H9 (cell line): ENCODE measurements at regions not wholly inside any gene's neighbourhood (a gene's known extent, or its start where the extent isn't known, plus 50 kb on each side); places are given as distances from the start of the nearest gene placed in this dataset.

Experiments
- DNase-seq: peaks from one replicate; pipeline ENCODE4 v3.0.0-alpha.2; 2017
- H2AFZ ChIP-seq: one replicate; pipeline ENCODE4 v1.6.1; 2013; ENCODE audit warnings: mild to moderate bottlenecking, low read length, control low read depth, moderate library complexity
- H2AK5ac ChIP-seq: 2 replicates; pipeline ENCODE4 v1.6.1; 2013; ENCODE audit warnings: low read length, control low read depth, mixed read lengths; ENCODE audit not compliant: insufficient read length
- H2BK120ac ChIP-seq: one replicate; pipeline ENCODE4 v1.6.1; 2013; ENCODE audit warnings: low read depth, mild to moderate bottlenecking, low read length, control low read depth, inconsistent platforms; ENCODE audit not compliant: poor library complexity, severe bottlenecking
- H2BK12ac ChIP-seq: 2 replicates; pipeline ENCODE4 v1.6.1; 2013; ENCODE audit warnings: low read length, control low read depth, mixed read lengths, low read depth; ENCODE audit not compliant: insufficient read length
- H2BK15ac ChIP-seq: 2 replicates; pipeline ENCODE4 v1.6.1; 2013; ENCODE audit warnings: low read depth, low read length, control low read depth
- H2BK20ac ChIP-seq: one replicate; pipeline ENCODE4 v1.6.1; 2013; ENCODE audit warnings: low read depth, mild to moderate bottlenecking, low read length, control low read depth, inconsistent platforms; ENCODE audit not compliant: poor library complexity, severe bottlenecking
- H2BK5ac ChIP-seq: 2 replicates; pipeline ENCODE4 v1.6.1; 2013; ENCODE audit warnings: low read length, control low read depth, mixed read lengths; ENCODE audit not compliant: insufficient read length
- H3K14ac ChIP-seq: 2 replicates; pipeline ENCODE4 v1.6.1; 2013; ENCODE audit warnings: low read length, control low read depth; ENCODE audit not compliant: insufficient read depth
- H3K18ac ChIP-seq: 2 replicates; pipeline ENCODE4 v1.6.1; 2013; ENCODE audit warnings: low read depth, mild to moderate bottlenecking, mixed read lengths, low read length, control low read depth; ENCODE audit not compliant: insufficient read length
- H3K23ac ChIP-seq: 2 replicates; pipeline ENCODE4 v1.6.1; 2013; ENCODE audit warnings: low read length, control low read depth, mixed read lengths, low read depth; ENCODE audit not compliant: insufficient read length
- H3K23me2 ChIP-seq: 2 replicates; pipeline ENCODE4 v1.6.1; 2013; ENCODE audit warnings: low read depth, mild to moderate bottlenecking, mixed read lengths, low read length, control low read depth; ENCODE audit not compliant: insufficient read length, poor library complexity, severe bottlenecking
- H3K27ac ChIP-seq: 2 replicates; pipeline ENCODE4 v1.5.1; 2013; ENCODE audit warnings: low read length, control low read depth, mixed read lengths, low read depth; ENCODE audit not compliant: insufficient read length
- H3K27me3 ChIP-seq: 2 replicates; pipeline ENCODE4 v1.6.1; 2013; ENCODE audit warnings: low read length, control low read depth, inconsistent platforms; ENCODE audit not compliant: insufficient read depth
- H3K4ac ChIP-seq: 2 replicates; pipeline ENCODE4 v1.6.1; 2013; ENCODE audit warnings: low read depth, mild to moderate bottlenecking, control low read depth, inconsistent platforms, low read length, moderate library complexity
- H3K4me1 ChIP-seq: 2 replicates; pipeline ENCODE4 v1.6.1; 2013; ENCODE audit warnings: low read length, control low read depth, inconsistent platforms; ENCODE audit not compliant: insufficient read depth
- H3K4me2 ChIP-seq: 2 replicates; pipeline ENCODE4 v1.6.1; 2013; ENCODE audit warnings: low read length, control low read depth, mixed read lengths; ENCODE audit not compliant: insufficient read length, insufficient read depth
- H3K56ac ChIP-seq: 2 replicates; pipeline ENCODE4 v1.6.1; 2013; ENCODE audit warnings: low read depth, mild to moderate bottlenecking, mixed read lengths, low read length, control low read depth; ENCODE audit not compliant: insufficient read length
- H3K79me1 ChIP-seq: 2 replicates; pipeline ENCODE4 v1.6.1; 2013; ENCODE audit warnings: low read depth, mild to moderate bottlenecking, moderate library complexity, low read length, control low read depth, inconsistent platforms; ENCODE audit not compliant: insufficient read depth, poor library complexity, severe bottlenecking
- H3K79me2 ChIP-seq: 2 replicates; pipeline ENCODE4 v1.6.1; 2013; ENCODE audit warnings: low read length, control low read depth, inconsistent platforms; ENCODE audit not compliant: insufficient read depth
- H3K9ac ChIP-seq: 2 replicates; pipeline ENCODE4 v1.6.1; 2013; ENCODE audit warnings: low read length, control low read depth, mixed read lengths; ENCODE audit not compliant: insufficient read length; ENCODE audit errors: extremely low read depth
- H3K9me3 ChIP-seq: one replicate; pipeline ENCODE4 v1.6.1; 2013; ENCODE audit warnings: low read depth, low read length, inconsistent platforms; ENCODE audit not compliant: control insufficient read depth
- H3T11ph ChIP-seq: one replicate; pipeline ENCODE4 v1.6.1; 2013; ENCODE audit warnings: mild to moderate bottlenecking, low read length, control low read depth, inconsistent platforms
- H4K20me1 ChIP-seq: one replicate; pipeline ENCODE4 v1.6.1; 2013; ENCODE audit not compliant: control insufficient read depth, insufficient read length, insufficient read depth
- H4K5ac ChIP-seq: 2 replicates; pipeline ENCODE4 v1.6.1; 2013; ENCODE audit warnings: low read depth, mild to moderate bottlenecking, mixed read lengths, low read length, control low read depth; ENCODE audit not compliant: insufficient read length
- H4K8ac ChIP-seq: replicated peaks from 2 replicates; pipeline ENCODE4 v1.6.1; 2013; ENCODE audit warnings: low read length, control low read depth, mixed read lengths, low read depth; ENCODE audit not compliant: insufficient read length
- H4K91ac ChIP-seq: 2 replicates; pipeline ENCODE4 v1.6.1; 2013; ENCODE audit warnings: low read depth, mild to moderate bottlenecking, moderate library complexity, mixed read lengths, low read length, control low read depth; ENCODE audit not compliant: insufficient read length
- H3K27ac Mint-ChIP-seq, 3 experiments: 2 replicates in 2 of 3; 3 replicates in 1 of 3; pipeline ENCODE4 v1.8.0; 2020 to 2021; ENCODE audit warnings: mixed read lengths in 3 of 3, mild to moderate bottlenecking in 1 of 3, moderate library complexity in 1 of 3
- H3K27me3 Mint-ChIP-seq: 2 replicates; pipeline ENCODE4 v1.8.0; 2021; ENCODE audit warnings: low read depth, mild to moderate bottlenecking, moderate library complexity, mixed read lengths
- H3K36me3 Mint-ChIP-seq, 3 experiments: 2 replicates in 2 of 3; 3 replicates in 1 of 3; pipeline ENCODE4 v1.8.0; 2020 to 2021; ENCODE audit warnings: low read depth in 3 of 3, mixed read lengths in 3 of 3; ENCODE audit not compliant: insufficient read depth in 1 of 3
- H3K4me1 Mint-ChIP-seq, 2 experiments: 2 replicates each; pipeline ENCODE4 v1.8.0; 2020; ENCODE audit warnings: mixed read lengths in 2 of 2
- H3K4me3 Mint-ChIP-seq, 2 experiments: 2 replicates in 1 of 2; 3 replicates in 1 of 2; pipeline ENCODE4 v1.8.0; 2020 to 2021; ENCODE audit warnings: mild to moderate bottlenecking in 2 of 2, mixed read lengths in 2 of 2, moderate library complexity in 1 of 2
- H3K9me3 Mint-ChIP-seq, 2 experiments: 2 replicates in 1 of 2; 3 replicates in 1 of 2; pipeline ENCODE4 v1.8.0; 2020; ENCODE audit warnings: mild to moderate bottlenecking in 2 of 2, mixed read lengths in 2 of 2, moderate library complexity in 1 of 2
- WGBS: extraction: QIAGEN DNeasy Blood & Tissue Kit; methylation state at CpG from one replicate; pipeline ENCODE4 v1.1.7; 2013; ENCODE audit warnings: missing lambda C conversion rate, low lambda C conversion rate, mixed read lengths; ENCODE audit not compliant: insufficient read length; ENCODE audit errors: extremely low coverage; 5-methylcytosine and 5-hydroxymethylcytosine counted together
- TF ChIP-seq, protein P1 (sequence below): fragments of 200-600 bp; sonication (generic); conservative IDR thresholded peaks from 3 replicates; pipeline ENCODE4 v1.8.0; 2021; ENCODE audit warnings: antibody characterized with exemption, mild to moderate bottlenecking

DNA sequence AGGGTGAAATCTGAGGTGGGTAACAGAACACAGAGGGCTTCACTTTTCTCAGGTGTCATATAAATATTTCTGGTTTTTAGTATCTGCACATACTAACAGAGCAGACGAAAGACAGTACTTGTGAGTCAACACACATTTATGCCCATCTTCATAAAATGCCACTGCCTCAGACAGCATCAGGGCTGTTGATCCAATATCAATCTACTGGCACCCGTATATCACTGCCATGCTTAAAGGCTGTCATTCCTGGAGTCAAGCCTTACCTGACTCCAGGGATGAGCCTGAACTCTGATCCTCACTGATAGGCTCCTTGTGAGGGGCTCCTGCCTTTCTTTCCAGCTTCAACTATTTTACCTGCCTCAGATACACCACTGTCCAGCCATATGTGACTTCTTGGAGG lies 595.7 kb downstream of the TFAP2B start:
- no peaks in the 10 kb centered on the region; a peak in 1 of 5 replicates for H3K9me3 Mint-ChIP-seq
- H4K8ac ChIP-seq = no peak overlapping the region
- H3K36me3 Mint-ChIP-seq = no peaks in the 10 kb centered on the region
- H3K23ac ChIP-seq = no peak overlapping the region
- TF ChIP-seq, protein P1, sequence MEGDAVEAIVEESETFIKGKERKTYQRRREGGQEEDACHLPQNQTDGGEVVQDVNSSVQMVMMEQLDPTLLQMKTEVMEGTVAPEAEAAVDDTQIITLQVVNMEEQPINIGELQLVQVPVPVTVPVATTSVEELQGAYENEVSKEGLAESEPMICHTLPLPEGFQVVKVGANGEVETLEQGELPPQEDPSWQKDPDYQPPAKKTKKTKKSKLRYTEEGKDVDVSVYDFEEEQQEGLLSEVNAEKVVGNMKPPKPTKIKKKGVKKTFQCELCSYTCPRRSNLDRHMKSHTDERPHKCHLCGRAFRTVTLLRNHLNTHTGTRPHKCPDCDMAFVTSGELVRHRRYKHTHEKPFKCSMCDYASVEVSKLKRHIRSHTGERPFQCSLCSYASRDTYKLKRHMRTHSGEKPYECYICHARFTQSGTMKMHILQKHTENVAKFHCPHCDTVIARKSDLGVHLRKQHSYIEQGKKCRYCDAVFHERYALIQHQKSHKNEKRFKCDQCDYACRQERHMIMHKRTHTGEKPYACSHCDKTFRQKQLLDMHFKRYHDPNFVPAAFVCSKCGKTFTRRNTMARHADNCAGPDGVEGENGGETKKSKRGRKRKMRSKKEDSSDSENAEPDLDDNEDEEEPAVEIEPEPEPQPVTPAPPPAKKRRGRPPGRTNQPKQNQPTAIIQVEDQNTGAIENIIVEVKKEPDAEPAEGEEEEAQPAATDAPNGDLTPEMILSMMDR = no peak
- H3K4me3 Mint-ChIP-seq = no peak overlapping the region
- H2AFZ ChIP-seq = no peak overlapping the region
- no peaks in the 10 kb centered on the region for H3K4me1 Mint-ChIP-seq
- no CpG with 5 or more reads among the region's 2 CpGs for WGBS
- no peaks in the 10 kb centered on the region for H3K79me1 ChIP-seq
- no peak overlapping the region for H3K14ac ChIP-seq
- no peak overlapping the region for H2BK20ac ChIP-seq
- H2BK12ac ChIP-seq = no peak overlapping the region
- H4K20me1 ChIP-seq = no peaks in the 10 kb centered on the region
- H4K91ac ChIP-seq = no peak overlapping the region
- no peak overlapping the region for H3K4ac ChIP-seq
- H3K9ac ChIP-seq = no peak overlapping the region
- H3K27me3 ChIP-seq = no peaks in the 10 kb centered on the region
- H2BK120ac ChIP-seq = no peak overlapping the region
- no peak overlapping the region for H2AK5ac ChIP-seq
- no peak for DNase-seq
- no peak overlapping the region for H3K27ac ChIP-seq
- no peaks in the 10 kb centered on the region for H3K4me1 ChIP-seq
- H3K27me3 Mint-ChIP-seq = no peaks in the 10 kb centered on the region
- H2BK5ac ChIP-seq = no peak overlapping the region
- H3K9me3 ChIP-seq = no peaks in the 10 kb centered on the region
- no peak overlapping the region for H3K27ac Mint-ChIP-seq
- H3T11ph ChIP-seq = no peak overlapping the region
- H2BK15ac ChIP-seq = no peak overlapping the region
- H3K18ac ChIP-seq = no peak overlapping the region
- no peak overlapping the region for H4K5ac ChIP-seq
- no peak overlapping the region for H3K56ac ChIP-seq
- H3K4me2 ChIP-seq = no peak overlapping the region
- no peaks in the 10 kb centered on the region for H3K79me2 ChIP-seq
- H3K23me2 ChIP-seq = no peaks in the 10 kb centered on the region
